Endodermal cell (in vitro differentiated cells): ENCODE measurements at regions not wholly inside any gene's neighbourhood (a gene's known extent, or its start where the extent isn't known, plus 50 kb on each side); places are given as distances from the start of the nearest gene placed in this dataset.

ENCODE experiments used
- DNase-seq: peaks from one replicate; pipeline ENCODE4 v3.0.0-alpha.2; 2017
- H3K27ac ChIP-seq: 2 replicates; pipeline ENCODE4 v1.5.1; 2013; ENCODE audit warnings: mild to moderate bottlenecking, low read depth, low read length, moderate library complexity
- H3K27me3 ChIP-seq: 2 replicates; pipeline ENCODE4 v1.6.1; 2013; ENCODE audit warnings: mild to moderate bottlenecking, low read length, moderate library complexity; ENCODE audit not compliant: insufficient read depth, control insufficient read depth, poor library complexity, severe bottlenecking
- H3K36me3 ChIP-seq: 2 replicates; pipeline ENCODE4 v1.7.0; 2013; ENCODE audit warnings: mild to moderate bottlenecking, low read length, moderate library complexity; ENCODE audit not compliant: control insufficient read depth, insufficient read depth
- H3K4me1 ChIP-seq: one replicate; pipeline ENCODE4 v1.7.0; 2013; ENCODE audit warnings: low read length; ENCODE audit not compliant: control insufficient read depth, insufficient read depth
- H3K4me3 ChIP-seq: 2 replicates; pipeline ENCODE4 v1.5.1; 2013; ENCODE audit warnings: mild to moderate bottlenecking, low read length, moderate library complexity
- H3K9ac ChIP-seq: 2 replicates; pipeline ENCODE4 v1.6.1; 2013; ENCODE audit warnings: mild to moderate bottlenecking, low read length, moderate library complexity; ENCODE audit not compliant: poor library complexity, severe bottlenecking; ENCODE audit errors: extremely low read depth
- H3K9me3 ChIP-seq: 2 replicates; pipeline ENCODE4 v1.6.1; 2013; ENCODE audit warnings: mild to moderate bottlenecking, low read length, moderate library complexity; ENCODE audit not compliant: control insufficient read depth
- H3K27ac Mint-ChIP-seq: 2 replicates; pipeline ENCODE4 v1.8.0; 2020; ENCODE audit warnings: mixed read lengths
- H3K27me3 Mint-ChIP-seq: 2 replicates; pipeline ENCODE4 v1.8.0; 2021; ENCODE audit warnings: mild to moderate bottlenecking, mixed read lengths; ENCODE audit not compliant: insufficient read depth
- H3K36me3 Mint-ChIP-seq: 2 replicates; pipeline ENCODE4 v1.8.0; 2020; ENCODE audit warnings: low read depth, mixed read lengths
- H3K4me1 Mint-ChIP-seq: 2 replicates; pipeline ENCODE4 v1.8.0; 2020; ENCODE audit warnings: mixed read lengths
- H3K4me3 Mint-ChIP-seq: 2 replicates; pipeline ENCODE4 v1.8.0; 2020; ENCODE audit warnings: mild to moderate bottlenecking, moderate library complexity, mixed read lengths
- H3K9me3 Mint-ChIP-seq: 2 replicates; pipeline ENCODE4 v1.8.0; 2020; ENCODE audit warnings: mild to moderate bottlenecking, mixed read lengths
- WGBS, 2 experiments: methylation state at CpG; one replicate each; pipeline versions ENCODE4 v1.1.5 to v1.1.7; 2013; ENCODE audit warnings: missing lambda C conversion rate in 2 of 2, mixed read lengths in 1 of 2; ENCODE audit not compliant: insufficient coverage in 1 of 2, insufficient read length in 1 of 2; 5-methylcytosine and 5-hydroxymethylcytosine counted together
- TF ChIP-seq, protein P1 (sequence below): fragments of 200-600 bp; sonication (generic); conservative IDR thresholded peaks from 2 replicates; pipeline ENCODE4 v1.5.0; 2021; ENCODE audit warnings: antibody characterized with exemption, mild to moderate bottlenecking

DNA sequence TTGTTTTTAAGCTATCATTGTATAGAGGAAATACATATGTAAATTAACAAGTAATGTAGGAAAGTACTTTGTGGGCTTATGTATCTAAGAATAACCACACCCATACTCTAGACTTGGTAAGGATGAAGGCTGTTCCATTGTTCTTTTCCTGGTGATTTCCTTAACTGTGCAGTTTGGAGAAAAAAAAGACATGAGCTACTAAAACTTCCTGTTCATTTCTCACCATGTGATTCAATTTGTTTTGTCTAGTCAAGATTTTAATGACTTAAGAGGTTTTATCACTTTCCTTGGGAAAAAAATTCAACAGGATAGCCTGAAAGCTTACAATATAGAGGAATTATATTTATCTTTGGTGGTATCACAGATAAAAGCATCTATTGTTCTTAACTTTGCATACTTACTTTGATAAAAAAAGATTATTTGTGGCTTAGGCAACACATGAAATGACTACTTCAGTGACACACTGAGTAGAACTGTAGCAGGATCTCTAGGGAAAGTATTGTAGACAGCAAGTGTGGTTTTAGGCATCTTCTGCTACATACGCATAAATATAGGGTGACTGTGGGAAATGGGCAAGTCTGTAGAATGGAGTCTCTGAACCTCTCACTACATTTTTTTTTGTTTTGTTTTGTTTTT lies 80.3 kb downstream of the GJA1 start:
- Histone ChIP-seq H3K9ac (no peak overlapping the region), H3K4me1 (peaks cover 8% of the 10 kb centered on the region), H3K36me3 (no peaks in the 10 kb centered on the region), H3K27ac (no peak overlapping the region), H3K4me3 (no peak overlapping the region), H3K9me3 (no peaks in the 10 kb centered on the region), H3K27me3 (no peaks in the 10 kb centered on the region)
- Mint-ChIP-seq H3K4me1 (peaks cover 15% of the 10 kb centered on the region), H3K4me3 (no peak overlapping the region), H3K27ac (no peak overlapping the region), H3K27me3 (no peaks in the 10 kb centered on the region), H3K36me3 (no peaks in the 10 kb centered on the region), H3K9me3 (peaks cover 4% of the 10 kb centered on the region)
- DNase-seq: no peak
- WGBS, 2 experiments: 96% methylated on average over 1 of the region's 1 CpG; no CpG with 5 or more reads in 1 of the 2 experiments
- TF ChIP-seq, protein P1, sequence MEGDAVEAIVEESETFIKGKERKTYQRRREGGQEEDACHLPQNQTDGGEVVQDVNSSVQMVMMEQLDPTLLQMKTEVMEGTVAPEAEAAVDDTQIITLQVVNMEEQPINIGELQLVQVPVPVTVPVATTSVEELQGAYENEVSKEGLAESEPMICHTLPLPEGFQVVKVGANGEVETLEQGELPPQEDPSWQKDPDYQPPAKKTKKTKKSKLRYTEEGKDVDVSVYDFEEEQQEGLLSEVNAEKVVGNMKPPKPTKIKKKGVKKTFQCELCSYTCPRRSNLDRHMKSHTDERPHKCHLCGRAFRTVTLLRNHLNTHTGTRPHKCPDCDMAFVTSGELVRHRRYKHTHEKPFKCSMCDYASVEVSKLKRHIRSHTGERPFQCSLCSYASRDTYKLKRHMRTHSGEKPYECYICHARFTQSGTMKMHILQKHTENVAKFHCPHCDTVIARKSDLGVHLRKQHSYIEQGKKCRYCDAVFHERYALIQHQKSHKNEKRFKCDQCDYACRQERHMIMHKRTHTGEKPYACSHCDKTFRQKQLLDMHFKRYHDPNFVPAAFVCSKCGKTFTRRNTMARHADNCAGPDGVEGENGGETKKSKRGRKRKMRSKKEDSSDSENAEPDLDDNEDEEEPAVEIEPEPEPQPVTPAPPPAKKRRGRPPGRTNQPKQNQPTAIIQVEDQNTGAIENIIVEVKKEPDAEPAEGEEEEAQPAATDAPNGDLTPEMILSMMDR: no peak

DNA sequence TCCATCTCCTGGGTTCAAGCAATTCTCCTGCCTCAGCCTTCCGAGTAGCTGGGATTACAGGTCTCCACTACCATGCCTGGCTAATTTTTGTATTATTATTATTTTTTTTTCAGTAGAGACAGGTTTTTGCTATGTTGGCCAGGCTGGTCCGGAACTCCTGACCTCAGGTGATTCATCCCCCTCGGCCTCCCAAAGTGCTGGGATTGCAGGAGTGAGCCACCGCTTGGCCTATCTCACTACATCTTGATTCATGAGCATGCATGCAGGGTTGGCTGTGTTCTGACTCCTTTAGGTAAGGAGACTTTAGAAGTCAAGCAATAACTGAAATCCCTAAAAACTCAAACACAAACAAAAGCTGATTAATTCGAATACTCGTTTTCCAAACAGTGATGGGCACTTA lies 80.9 kb downstream of the GJA1 start:
- no peaks in the 10 kb centered on the region for H3K36me3 Mint-ChIP-seq

DNA sequence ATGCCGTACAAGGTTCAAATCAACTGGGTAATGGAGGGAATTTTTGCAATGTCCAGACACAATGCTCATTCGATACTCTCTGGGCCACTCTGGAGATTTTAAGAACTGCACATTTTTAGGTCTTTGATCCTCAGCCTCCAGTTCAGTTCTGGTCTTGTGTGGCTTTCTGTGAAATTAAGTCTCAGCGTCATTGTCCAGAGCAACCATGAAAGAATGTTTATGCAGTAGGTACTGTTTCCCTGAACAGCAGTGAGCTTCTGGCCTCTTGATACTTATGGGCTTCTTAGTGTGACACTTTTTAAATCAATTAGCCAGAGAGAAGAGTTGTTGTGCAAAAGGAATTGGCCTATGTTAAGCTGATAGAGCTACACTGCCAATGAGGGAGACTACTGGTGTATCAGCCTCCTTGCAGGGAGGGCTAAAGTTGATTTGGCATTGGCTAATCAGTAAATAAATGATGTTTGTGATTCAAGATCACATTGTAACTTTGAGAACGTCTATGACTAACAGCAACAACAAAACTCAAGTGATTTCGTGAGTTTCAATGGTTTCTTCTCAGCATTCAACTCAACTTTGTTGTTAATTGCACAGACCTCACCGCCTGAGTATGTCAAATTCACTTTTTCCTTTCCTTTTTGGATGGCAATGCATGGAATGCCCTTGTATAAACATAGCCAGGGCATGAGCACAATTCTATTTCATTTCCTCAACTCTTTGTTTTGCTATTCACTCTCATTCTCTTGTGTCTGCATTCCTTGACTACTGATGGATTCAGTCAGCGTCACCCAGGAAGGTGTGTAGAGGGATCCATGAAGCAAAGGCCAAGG lies 85.1 kb downstream of the GJA1 start:
- Histone ChIP-seq H3K9me3 (no peaks in the 10 kb centered on the region), H3K4me1 (peaks cover 11% of the 10 kb centered on the region), H3K36me3 (no peaks in the 10 kb centered on the region), H3K27me3 (no peaks in the 10 kb centered on the region), H3K4me3 (no peak overlapping the region), H3K27ac (peak overlapping the region; percentile 63), H3K9ac (no peak overlapping the region)
- no peaks in the 10 kb centered on the region for H3K9me3 Mint-ChIP-seq
- no peaks in the 10 kb centered on the region for H3K36me3 Mint-ChIP-seq
- peak overlapping the region; percentile 32 for H3K27ac Mint-ChIP-seq
- no peak for DNase-seq
- 63 to 87% methylated on average over 7 of the region's 7 CpGs for WGBS, 2 experiments
- H3K4me1 Mint-ChIP-seq: peaks cover 28% of the 10 kb centered on the region
- no peak overlapping the region for H3K4me3 Mint-ChIP-seq
- TF ChIP-seq, protein P1: no peak
- no peaks in the 10 kb centered on the region for H3K27me3 Mint-ChIP-seq

More for the DNA sequence above, 80.9 kb downstream of the GJA1 start:
- TF ChIP-seq, protein P1: no peak
- Histone ChIP-seq H3K27me3 (no peaks in the 10 kb centered on the region), H3K4me3 (no peak overlapping the region), H3K9ac (no peak overlapping the region), H3K36me3 (no peaks in the 10 kb centered on the region), H3K9me3 (no peaks in the 10 kb centered on the region), H3K27ac (no peak overlapping the region), H3K4me1 (peaks cover 9% of the 10 kb centered on the region)
- H3K27ac Mint-ChIP-seq: no peak overlapping the region
- 93 to 96% methylated on average over 2 to 6 of the region's 6 CpGs for WGBS, 2 experiments
- H3K4me1 Mint-ChIP-seq: peaks cover 19% of the 10 kb centered on the region
- DNase-seq: no peak
- peaks cover 4% of the 10 kb centered on the region for H3K9me3 Mint-ChIP-seq
- H3K27me3 Mint-ChIP-seq: no peaks in the 10 kb centered on the region
- H3K4me3 Mint-ChIP-seq: no peak overlapping the region
